Stimulated activated CD4-positive, alpha-beta T cell treated with anti-CD3 and anti-CD28 coated beads, Interleukin-4, amount 100 ng/mL, for 48 hours (primary cell): ENCODE measurements at regions not wholly inside any gene's neighbourhood (a gene's known extent, or its start where the extent isn't known, plus 50 kb on each side); places are given as distances from the start of the nearest gene placed in this dataset.
"Not testable (repeated sequence)": the region's sequence is repeated elsewhere in the genome, so short reads cannot be mapped to it uniquely, and the experiment has no call there.

ENCODE experiments used
- DNase-seq, 2 donors: peaks; one replicate each; pipeline ENCODE4 v3.0.0-alpha.2; 2020; ENCODE audit warnings: low read depth in 2 of 2

DNA sequence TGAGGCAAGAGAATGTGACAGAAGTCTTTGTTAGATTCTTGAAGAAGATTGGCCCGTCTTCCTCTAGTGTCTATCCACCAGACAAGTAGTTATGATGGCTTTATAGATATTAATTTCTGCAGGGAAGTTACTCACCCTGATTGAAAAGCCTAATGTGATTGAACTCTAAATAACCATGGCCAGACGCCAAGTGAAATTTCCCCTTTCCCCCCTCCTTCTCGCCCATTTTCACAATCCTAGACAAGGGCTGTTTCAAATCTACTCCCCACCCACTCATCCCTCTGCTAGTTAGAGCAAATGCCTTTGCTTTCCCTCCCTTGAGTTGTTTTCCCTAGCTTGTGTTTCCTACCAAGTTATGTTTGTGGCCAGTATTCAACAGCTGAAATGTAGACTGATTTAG, 182.5 kb downstream of the TMEM167A start:
- no peak for DNase-seq

- DNase-seq, result no peak
Measured at GRCh38 chr5:82889088-82889487, 188.1 kb downstream of the TMEM167A start.

DNA sequence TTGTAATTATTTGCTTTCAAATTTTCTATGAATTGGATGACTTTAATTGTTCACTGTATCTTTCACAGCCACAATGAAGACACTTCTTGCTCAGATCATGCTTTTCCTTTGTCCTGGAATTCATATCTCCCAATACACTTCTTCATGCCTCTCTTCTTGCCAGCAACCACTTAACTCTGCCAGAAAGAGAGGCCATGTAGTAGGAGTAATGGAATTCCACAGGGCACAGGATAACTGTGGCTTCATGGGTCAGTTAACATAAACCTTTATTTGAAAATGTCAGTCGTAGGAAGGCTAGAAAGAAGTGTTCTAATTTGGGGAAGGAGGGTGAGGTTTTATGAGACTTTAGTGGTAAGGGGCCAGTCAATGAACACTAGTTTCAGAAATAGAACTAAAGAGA, 190.3 kb downstream of the TMEM167A start:
- no peak for DNase-seq

DNA sequence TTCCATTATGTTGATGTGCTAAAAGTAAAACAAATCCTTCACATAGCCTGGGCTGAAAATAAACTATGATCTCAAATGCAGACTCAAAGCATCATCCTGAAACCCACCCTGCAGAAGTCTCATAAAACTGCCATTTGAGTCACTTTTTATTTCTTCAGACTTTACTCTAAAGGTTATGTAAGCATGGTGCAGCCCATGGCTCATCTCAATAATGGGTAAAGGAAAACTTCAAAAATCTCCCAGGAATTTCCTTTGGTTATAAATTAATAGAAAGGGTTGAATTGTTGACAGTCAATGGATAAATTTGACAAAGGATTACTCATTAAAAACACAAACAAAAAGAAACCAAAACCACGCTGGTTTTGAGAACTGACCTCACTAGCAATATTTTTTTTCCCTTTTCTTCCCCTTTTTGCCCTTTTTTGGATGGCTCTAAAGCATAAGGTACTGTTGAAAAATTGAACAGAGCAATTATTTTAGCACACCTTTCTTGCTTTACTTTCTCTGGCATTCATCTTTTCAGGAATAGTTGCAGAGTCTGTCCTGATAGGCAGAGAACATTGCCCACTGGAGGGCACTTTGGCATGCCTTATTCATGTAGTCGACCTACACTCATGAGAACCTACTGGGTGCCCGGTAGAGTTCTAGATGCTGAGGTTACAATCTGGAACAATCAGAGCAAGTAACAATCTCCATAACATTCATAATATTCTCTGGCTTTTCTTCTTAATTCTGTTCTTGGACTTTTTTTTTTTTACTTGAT, 191.4 kb downstream of the TMEM167A start:
- DNase-seq, result no peak

DNA sequence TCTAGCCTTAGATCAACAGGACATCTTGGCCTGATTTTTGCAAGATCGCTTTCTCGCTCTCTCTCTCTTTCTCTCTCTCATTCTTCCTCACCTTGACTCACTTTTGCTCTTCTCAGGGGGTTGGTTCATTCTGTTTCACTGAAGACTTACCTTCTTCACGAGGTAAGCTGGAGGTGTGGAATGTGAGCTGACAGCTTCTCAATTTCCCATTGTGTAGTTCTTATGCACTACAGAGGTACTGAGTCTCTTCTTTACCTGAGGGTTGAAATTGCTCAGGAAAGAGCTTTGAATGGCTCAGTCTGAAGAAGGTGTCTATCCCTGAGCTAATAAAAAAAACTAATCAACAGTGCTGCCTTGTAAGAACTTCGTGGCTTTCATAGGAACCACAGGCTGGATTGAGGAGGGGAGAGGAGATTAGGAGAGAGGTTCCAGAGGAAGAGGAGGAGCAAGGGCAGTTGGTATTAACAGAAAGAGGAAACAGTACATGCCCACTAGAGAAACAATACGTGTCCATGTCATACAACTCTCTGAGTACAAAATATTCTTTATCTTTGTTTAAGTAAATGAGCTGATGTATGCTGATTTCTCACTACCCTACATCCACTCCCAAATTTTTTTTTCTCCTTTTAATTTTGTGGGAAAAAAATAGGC, 192.2 kb downstream of the TMEM167A start:
- no peak for DNase-seq

DNA sequence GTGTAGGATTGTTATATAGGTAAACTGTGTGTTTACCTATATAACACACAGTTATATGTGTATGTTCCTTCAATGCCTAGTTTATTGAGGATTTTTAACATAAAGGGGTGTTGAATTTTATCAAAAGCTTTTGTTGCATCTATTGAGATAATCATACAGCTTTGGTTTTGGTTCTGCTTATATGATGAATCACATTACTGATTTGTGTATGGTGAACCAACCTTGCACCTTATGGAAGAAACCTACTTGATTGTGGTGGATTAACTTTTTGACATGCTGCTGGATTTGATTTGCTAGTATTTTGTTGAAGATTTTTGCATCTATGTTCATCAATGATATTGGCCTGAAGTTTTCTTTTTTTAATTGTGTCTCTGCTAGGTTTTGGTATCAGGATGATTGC, 194.9 kb downstream of the TMEM167A start:
- DNase-seq, result no peak

GRCh38 chr5:82881571-82882174, 195.5 kb downstream of the TMEM167A start:
- no peak for DNase-seq

DNA sequence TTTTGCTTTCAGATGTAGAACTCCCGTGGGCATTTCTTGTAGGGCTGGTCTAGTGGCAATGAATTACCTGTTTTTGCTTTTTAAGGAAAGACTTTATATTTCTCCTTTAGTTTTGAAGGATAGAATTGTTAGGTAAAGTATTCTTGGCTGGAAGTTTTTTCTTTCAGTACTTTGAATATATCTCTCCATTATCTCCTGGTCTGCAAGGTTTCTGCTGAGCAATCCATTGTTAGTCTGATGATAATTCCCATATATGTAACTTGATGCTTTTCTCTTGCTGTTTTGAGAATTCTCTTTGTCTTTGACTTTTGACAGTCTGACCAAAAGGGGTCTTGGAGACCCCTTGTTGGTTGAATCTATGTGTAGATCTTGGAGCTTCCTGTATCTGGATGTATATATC, 198.1 kb downstream of the TMEM167A start:
- no peak for DNase-seq

GRCh38 chr5:82873452-82873851, 203.7 kb downstream of the TMEM167A start:
- no peak for DNase-seq

GRCh38 chr5:82872321-82873288, 204.6 kb downstream of the TMEM167A start:
- DNase-seq, result not testable (repeated sequence)

- no peak for DNase-seq
Measured at GRCh38 chr5:82865625-82866024, 211.6 kb downstream of the TMEM167A start.

DNA sequence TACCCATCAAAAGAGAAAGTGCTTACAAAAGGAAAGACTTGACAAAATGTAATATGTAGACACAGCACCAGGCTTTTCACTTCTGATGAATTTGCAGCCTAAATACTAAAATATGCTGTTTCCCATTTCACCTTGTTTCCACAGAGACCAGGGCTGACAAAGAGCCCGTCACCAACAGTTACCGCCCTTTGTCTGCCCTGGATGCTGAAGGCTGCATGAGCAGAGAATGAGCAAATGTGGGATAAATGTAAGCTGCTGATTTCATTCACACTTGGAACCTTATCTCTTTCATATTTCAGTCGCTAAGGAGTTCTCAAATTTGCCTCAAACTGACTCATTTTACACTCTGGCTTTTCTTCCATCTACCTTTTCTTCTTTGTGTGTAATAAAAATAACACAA, 213.9 kb downstream of the TMEM167A start:
- no peak for DNase-seq

DNA sequence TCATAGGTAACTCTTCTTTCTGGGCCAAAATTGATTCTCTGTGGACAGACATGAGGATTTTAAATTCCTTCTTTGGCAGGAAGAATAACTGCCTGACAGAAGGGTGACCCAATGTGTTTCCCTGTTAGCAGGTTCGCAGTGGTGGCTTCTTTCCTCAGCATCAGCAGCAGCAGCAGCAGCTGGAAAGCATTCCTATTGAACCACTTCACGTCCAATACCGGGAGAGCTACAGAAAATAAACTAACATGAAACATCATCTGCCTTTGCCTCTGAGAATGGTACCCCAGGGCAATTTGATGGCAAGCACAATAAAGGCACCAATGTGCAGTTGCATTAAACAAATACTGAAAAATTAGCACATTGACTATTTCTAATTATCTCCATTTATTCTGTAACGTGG, 214.5 kb downstream of the TMEM167A start:
- no peak for DNase-seq

- no peak for DNase-seq
Measured at GRCh38 chr5:82862261-82862660, 214.9 kb downstream of the TMEM167A start.

- DNase-seq, result no peak
Measured at GRCh38 chr5:82861701-82862100, 215.5 kb downstream of the TMEM167A start.

- DNase-seq, result no peak
Measured at GRCh38 chr5:82859451-82860140, 217.6 kb downstream of the TMEM167A start.

GRCh38 chr5:82858151-82859025, 218.8 kb downstream of the TMEM167A start:
- DNase-seq, result no peak

DNA sequence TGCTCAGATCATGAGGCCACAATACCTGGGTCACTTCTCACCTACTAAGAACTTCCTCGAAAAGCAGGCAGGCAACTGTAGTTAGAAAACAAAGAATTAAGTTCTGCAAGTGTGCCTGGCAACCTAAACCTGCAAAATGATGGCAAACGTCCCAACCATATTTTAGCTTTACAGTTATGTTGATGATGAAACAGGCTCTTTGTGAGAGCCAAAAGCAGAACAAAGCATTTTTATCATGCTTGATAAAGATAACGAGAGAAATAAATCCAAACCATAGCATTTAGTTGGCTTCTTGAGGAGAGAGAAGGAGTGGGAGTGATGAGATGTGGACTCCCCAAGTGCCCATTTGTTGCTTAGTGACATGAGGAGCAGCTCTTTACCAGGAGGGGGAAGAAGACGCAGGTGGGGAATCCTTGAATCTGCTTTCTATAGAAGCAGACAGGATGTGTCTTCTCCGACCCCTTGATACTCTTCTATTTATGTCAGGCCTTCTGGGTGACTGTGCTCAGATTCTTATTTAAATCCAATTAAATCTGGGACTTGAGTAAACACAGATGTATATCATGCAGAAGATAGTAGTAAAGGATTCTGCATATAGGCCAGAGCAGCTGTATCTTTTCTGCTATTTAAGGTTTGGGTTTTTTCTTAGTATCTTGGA, 221.2 kb downstream of the TMEM167A start:
- no peak for DNase-seq

GRCh38 chr5:82854956-82855355, 222.2 kb downstream of the TMEM167A start:
- no peak for DNase-seq

- DNase-seq, result no peak
Measured at GRCh38 chr5:82851471-82851870, 225.7 kb downstream of the TMEM167A start.
